Mesendoderm (in vitro differentiated cells): ENCODE measurements at regions not wholly inside any gene's neighbourhood (a gene's known extent, or its start where the extent isn't known, plus 50 kb on each side); places are given as distances from the start of the nearest gene placed in this dataset.

Experiments
- DNase-seq: peaks from one replicate; pipeline ENCODE4 v3.0.0; 2013
- H2AK5ac ChIP-seq: 2 replicates; pipeline ENCODE4 v1.6.1; 2013; ENCODE audit warnings: low read length, inconsistent platforms
- H2BK120ac ChIP-seq: 2 replicates; pipeline ENCODE4 v1.6.1; 2013; ENCODE audit warnings: low read depth, mild to moderate bottlenecking, low read length, moderate library complexity, mixed read lengths
- H2BK15ac ChIP-seq: replicated peaks from 2 replicates; pipeline ENCODE4 v1.6.1; 2013; ENCODE audit warnings: low read depth, mild to moderate bottlenecking, moderate library complexity
- H2BK5ac ChIP-seq: 2 replicates; pipeline ENCODE4 v1.6.1; 2013; ENCODE audit warnings: low read length, inconsistent platforms
- H3K18ac ChIP-seq: 2 replicates; pipeline ENCODE4 v1.6.1; 2013; ENCODE audit warnings: mild to moderate bottlenecking, low read length, mixed read lengths
- H3K23ac ChIP-seq: one replicate; pipeline ENCODE4 v1.6.1; 2013; ENCODE audit warnings: low read length
- H3K27ac ChIP-seq: 2 replicates; pipeline ENCODE4 v1.5.1; 2013; ENCODE audit warnings: low read depth, mild to moderate bottlenecking, inconsistent platforms, low read length, moderate library complexity
- H3K27me3 ChIP-seq: 2 replicates; pipeline ENCODE4 v1.6.1; 2013; ENCODE audit warnings: low read length, control low read depth, mild to moderate bottlenecking, inconsistent platforms; ENCODE audit not compliant: insufficient read depth, poor library complexity
- H3K36me3 ChIP-seq: 2 replicates; pipeline ENCODE4 v1.6.1; 2013; ENCODE audit warnings: low read length, inconsistent platforms; ENCODE audit not compliant: control insufficient read depth, insufficient read depth
- H3K4ac ChIP-seq: one replicate; pipeline ENCODE4 v1.6.1; 2013; ENCODE audit warnings: low read depth, mild to moderate bottlenecking, low read length, moderate library complexity
- H3K4me1 ChIP-seq: 2 replicates; pipeline ENCODE4 v1.6.1; 2013; ENCODE audit warnings: low read depth, low read length, inconsistent platforms; ENCODE audit not compliant: control insufficient read depth
- H3K4me2 ChIP-seq: 2 replicates; pipeline ENCODE4 v1.6.1; 2013; ENCODE audit warnings: low read length
- H3K4me3 ChIP-seq: 2 replicates; pipeline ENCODE4 v1.5.1; 2013; ENCODE audit warnings: mild to moderate bottlenecking, low read length
- H3K56ac ChIP-seq: one replicate; pipeline ENCODE4 v1.6.1; 2013; ENCODE audit warnings: low read length
- H3K79me1 ChIP-seq: 2 replicates; pipeline ENCODE4 v1.6.1; 2013; ENCODE audit warnings: low read length, inconsistent platforms
- H3K79me2 ChIP-seq: 2 replicates; pipeline ENCODE4 v1.6.1; 2013; ENCODE audit warnings: mild to moderate bottlenecking, low read length; ENCODE audit not compliant: control insufficient read depth, insufficient read depth
- H3K9ac ChIP-seq: 2 replicates; pipeline ENCODE4 v1.6.1; 2013; ENCODE audit warnings: low read length, inconsistent platforms
- H4K5ac ChIP-seq: one replicate; pipeline ENCODE4 v1.6.1; 2013; ENCODE audit warnings: low read length
- H4K8ac ChIP-seq: one replicate; pipeline ENCODE4 v1.6.1; 2013; ENCODE audit warnings: low read depth, mild to moderate bottlenecking, control low read depth, low read length, moderate library complexity
- WGBS: extraction: QIAGEN DNeasy Blood & Tissue Kit; methylation state at CpG from one replicate; pipeline ENCODE4 v1.1.7; 2013; ENCODE audit warnings: low lambda C conversion rate, missing lambda C conversion rate; ENCODE audit not compliant: insufficient coverage; ENCODE audit errors: extremely low coverage; 5-methylcytosine and 5-hydroxymethylcytosine counted together

DNA sequence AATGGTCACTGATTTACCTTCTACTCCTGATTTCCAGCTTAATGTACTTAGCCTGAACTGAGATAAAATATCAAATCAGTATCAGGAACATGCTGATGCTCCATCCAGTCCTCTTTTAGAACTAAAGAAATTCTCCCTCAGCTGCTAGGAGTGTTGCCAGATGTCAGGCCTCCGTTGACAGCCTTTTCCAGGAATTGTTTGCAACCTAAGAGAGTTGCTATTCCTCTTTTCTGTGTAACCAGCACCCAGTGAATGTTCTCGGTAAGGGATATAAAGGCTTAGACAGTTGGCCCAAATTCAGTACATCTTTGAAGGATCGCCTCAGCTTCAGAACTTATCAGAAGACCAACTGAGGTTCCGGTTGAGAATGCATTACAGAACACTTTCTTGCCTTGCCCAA is 559.0 kb downstream of the PCDH17 start:
- Histone ChIP-seq H3K9ac (no peak overlapping the region), H4K8ac (no peak overlapping the region), H2AK5ac (no peak overlapping the region), H3K4me2 (no peak overlapping the region), H3K36me3 (no peaks in the 10 kb centered on the region), H4K5ac (no peak overlapping the region), H3K79me1 (no peaks in the 10 kb centered on the region), H3K56ac (no peak overlapping the region), H3K18ac (no peak overlapping the region), H3K4me3 (no peak overlapping the region), H2BK15ac (no peak overlapping the region), H2BK120ac (no peak overlapping the region), H3K79me2 (no peaks in the 10 kb centered on the region), H3K27ac (no peak overlapping the region), H2BK5ac (no peak overlapping the region), H3K4ac (no peak overlapping the region), H3K4me1 (no peaks in the 10 kb centered on the region), H3K23ac (no peak overlapping the region), H3K27me3 (no peaks in the 10 kb centered on the region)
- no CpG with 5 or more reads among the region's 4 CpGs for WGBS
- no peak for DNase-seq

DNA sequence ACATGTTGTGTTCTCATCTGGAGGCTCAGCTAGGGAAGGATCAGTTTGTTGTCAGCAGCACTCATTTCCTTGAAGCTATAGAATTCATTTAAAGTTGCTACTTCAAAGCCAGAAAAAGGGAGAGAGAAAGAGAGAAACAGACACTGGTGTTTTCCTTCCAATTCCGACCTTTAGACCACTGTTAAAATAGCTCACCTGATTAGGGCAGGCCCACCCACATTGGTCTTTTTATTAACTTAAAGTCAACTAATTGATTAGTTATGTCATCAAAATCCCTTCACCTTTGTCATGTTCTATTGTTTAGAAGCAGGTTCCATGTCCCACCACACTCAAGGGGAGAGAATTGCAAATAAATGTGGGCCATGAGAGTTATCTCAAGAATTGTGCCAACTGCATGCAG is 560.2 kb downstream of the PCDH17 start:
- Histone ChIP-seq H2AK5ac (no peak overlapping the region), H3K4me3 (no peak overlapping the region), H3K27ac (no peak overlapping the region), H4K5ac (no peak overlapping the region), H3K79me1 (no peaks in the 10 kb centered on the region), H3K23ac (no peak overlapping the region), H3K18ac (no peak overlapping the region), H3K4ac (no peak overlapping the region), H3K56ac (no peak overlapping the region), H3K36me3 (no peaks in the 10 kb centered on the region), H3K27me3 (no peaks in the 10 kb centered on the region), H4K8ac (no peak overlapping the region), H2BK120ac (no peak overlapping the region), H2BK5ac (no peak overlapping the region), H3K4me2 (no peak overlapping the region), H3K79me2 (no peaks in the 10 kb centered on the region), H2BK15ac (no peak overlapping the region), H3K9ac (no peak overlapping the region), H3K4me1 (no peaks in the 10 kb centered on the region)
- no CpG with 5 or more reads among the region's 1 CpG for WGBS
- DNase-seq, result no peak

DNA sequence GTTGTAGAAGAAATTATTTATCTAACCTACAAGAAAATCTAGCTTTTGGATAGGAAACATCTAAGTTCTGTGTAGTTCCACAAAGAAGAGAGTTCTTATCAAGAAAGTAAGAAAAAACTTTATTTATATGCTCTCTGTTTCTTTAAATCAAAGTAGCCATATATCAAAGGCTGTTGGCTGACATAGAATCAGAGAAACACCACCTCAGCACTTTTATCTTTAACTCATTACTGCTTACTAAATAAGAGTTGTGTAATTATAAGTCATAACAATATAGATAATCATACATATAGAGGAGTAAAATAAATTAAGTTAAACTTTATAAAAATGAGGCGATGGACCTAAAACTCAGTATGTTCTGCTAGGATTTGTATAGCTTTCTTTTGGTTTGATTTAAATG is 570.6 kb downstream of the PCDH17 start:
- Histone ChIP-seq H3K27me3 (no peaks in the 10 kb centered on the region), H4K8ac (no peak overlapping the region), H3K27ac (no peak overlapping the region), H3K79me2 (no peaks in the 10 kb centered on the region), H3K4me2 (no peak overlapping the region), H3K23ac (no peak overlapping the region), H4K5ac (no peak overlapping the region), H3K4ac (no peak overlapping the region), H2AK5ac (no peak overlapping the region), H3K18ac (no peak overlapping the region), H3K56ac (no peak overlapping the region), H3K4me1 (no peaks in the 10 kb centered on the region), H2BK120ac (no peak overlapping the region), H3K4me3 (no peak overlapping the region), H3K36me3 (no peaks in the 10 kb centered on the region), H3K9ac (no peak overlapping the region), H3K79me1 (no peaks in the 10 kb centered on the region), H2BK5ac (no peak overlapping the region), H2BK15ac (no peak overlapping the region)
- no CpG with 5 or more reads among the region's 1 CpG for WGBS
- no peak for DNase-seq

DNA sequence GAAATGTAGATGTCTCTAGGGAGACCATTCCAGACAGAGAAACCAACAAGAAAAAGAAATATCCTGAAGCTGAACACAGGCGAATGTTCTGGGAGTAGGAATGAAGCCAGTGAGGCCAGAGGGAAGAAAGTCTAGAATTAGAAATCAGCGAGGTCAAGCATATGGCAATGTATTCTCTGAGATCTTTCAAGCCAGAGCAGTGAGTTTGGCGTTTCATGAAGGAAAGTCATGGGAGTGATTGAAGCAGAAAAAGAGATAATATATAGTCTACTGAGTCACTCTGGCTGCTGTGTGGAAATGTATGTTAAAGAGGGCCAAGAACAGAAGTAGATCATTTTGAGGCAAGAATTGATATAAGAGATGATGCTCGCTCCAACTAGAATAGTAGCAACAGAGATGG is 576.0 kb downstream of the PCDH17 start:
- no peak overlapping the region for H3K9ac ChIP-seq
- H3K4ac ChIP-seq, result no peak overlapping the region
- H3K56ac ChIP-seq, result no peak overlapping the region
- H3K27ac ChIP-seq, result no peak overlapping the region
- H3K4me3 ChIP-seq, result no peak overlapping the region
- no peaks in the 10 kb centered on the region for H3K79me1 ChIP-seq
- H3K27me3 ChIP-seq, result no peaks in the 10 kb centered on the region
- WGBS, result no CpG with 5 or more reads among the region's 4 CpGs
- no peaks in the 10 kb centered on the region for H3K79me2 ChIP-seq
- H3K23ac ChIP-seq, result no peak overlapping the region
- H2BK120ac ChIP-seq, result no peak overlapping the region
- no peak overlapping the region for H4K8ac ChIP-seq
- H3K4me1 ChIP-seq, result no peaks in the 10 kb centered on the region
- no peak overlapping the region for H3K4me2 ChIP-seq
- no peak overlapping the region for H3K18ac ChIP-seq
- no peak overlapping the region for H2BK5ac ChIP-seq
- H3K36me3 ChIP-seq, result no peaks in the 10 kb centered on the region
- no peak overlapping the region for H4K5ac ChIP-seq
- no peak overlapping the region for H2AK5ac ChIP-seq
- no peak for DNase-seq
- H2BK15ac ChIP-seq, result no peak overlapping the region

DNA sequence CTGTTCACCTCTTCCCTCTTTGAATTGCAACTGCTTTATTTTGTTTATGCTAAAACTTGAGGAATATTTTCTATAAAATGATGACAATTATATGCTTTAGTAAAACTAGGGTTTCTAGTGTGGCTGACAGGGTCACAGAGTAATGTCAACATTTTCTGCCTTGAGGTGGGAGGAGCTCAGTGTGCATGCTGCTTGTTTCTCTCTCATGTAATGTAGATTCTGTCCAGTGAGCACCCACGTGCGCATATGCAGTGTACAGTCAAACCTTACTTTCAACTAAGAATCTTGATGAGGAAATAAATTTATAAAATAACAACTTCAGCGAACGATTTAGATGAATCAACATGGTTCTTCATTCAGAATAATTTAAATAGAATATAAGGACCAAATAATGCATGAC is 603.9 kb downstream of the PCDH17 start:
- no peaks in the 10 kb centered on the region for H3K79me1 ChIP-seq
- no peaks in the 10 kb centered on the region for H3K27me3 ChIP-seq
- no CpG with 5 or more reads among the region's 4 CpGs for WGBS
- H3K4me3 ChIP-seq, result no peak overlapping the region
- no peak overlapping the region for H3K9ac ChIP-seq
- H3K56ac ChIP-seq, result no peak overlapping the region
- no peak overlapping the region for H4K8ac ChIP-seq
- H3K4me1 ChIP-seq, result no peaks in the 10 kb centered on the region
- no peak overlapping the region for H2BK15ac ChIP-seq
- H3K4me2 ChIP-seq, result no peak overlapping the region
- no peak overlapping the region for H3K27ac ChIP-seq
- H3K23ac ChIP-seq, result no peak overlapping the region
- H4K5ac ChIP-seq, result no peak overlapping the region
- no peak overlapping the region for H3K18ac ChIP-seq
- no peaks in the 10 kb centered on the region for H3K36me3 ChIP-seq
- H2BK5ac ChIP-seq, result no peak overlapping the region
- DNase-seq, result no peak
- no peak overlapping the region for H2AK5ac ChIP-seq
- H2BK120ac ChIP-seq, result no peak overlapping the region
- H3K79me2 ChIP-seq, result no peaks in the 10 kb centered on the region
- no peak overlapping the region for H3K4ac ChIP-seq

DNA sequence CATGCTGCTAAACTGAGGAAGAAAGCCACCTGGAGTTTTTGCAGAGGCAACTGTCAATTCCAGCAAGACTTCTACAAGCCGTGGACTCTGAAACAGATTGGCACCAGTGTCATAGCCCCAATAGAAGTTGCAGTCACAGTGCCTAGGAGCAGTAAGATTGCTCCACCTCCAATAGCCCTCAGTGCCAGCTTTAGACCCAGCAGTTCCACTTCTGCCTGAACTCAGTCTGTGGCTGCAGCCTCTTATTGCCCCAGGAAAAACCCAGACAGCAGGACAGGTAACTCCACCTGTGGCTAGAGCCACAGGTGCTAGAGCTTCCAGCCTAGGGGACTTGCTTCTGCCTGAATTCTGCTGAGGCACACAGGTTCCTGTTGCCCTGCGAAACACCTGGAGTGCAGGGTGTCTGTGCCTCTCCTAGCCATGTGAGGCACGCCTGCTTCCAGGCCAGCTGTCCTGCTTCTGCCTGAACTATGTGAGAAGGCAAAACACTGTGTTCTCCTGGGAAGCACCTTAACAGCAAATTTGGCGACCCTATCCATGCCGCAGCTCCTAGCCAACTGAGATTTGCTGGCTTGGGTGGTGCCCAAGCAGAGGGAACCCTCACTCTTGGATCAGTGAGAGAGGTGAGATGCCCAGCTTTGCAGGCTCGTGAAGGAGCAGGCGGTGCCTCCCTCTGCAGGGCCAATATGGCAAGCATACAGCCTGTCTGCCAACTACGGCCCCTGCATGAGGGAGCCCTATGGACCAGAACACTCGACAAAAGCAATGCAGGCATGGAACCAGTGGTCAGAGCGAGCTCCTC is 607.6 kb downstream of the PCDH17 start:
- Histone ChIP-seq H3K56ac (no peak overlapping the region), H2BK5ac (no peak overlapping the region), H3K79me2 (no peaks in the 10 kb centered on the region), H2BK15ac (no peak overlapping the region), H3K79me1 (no peaks in the 10 kb centered on the region), H2AK5ac (no peak overlapping the region), H3K4me2 (no peak overlapping the region), H3K27ac (no peak overlapping the region), H3K18ac (no peak overlapping the region), H3K4ac (no peak overlapping the region), H3K23ac (no peak overlapping the region), H4K8ac (no peak overlapping the region), H3K4me1 (no peaks in the 10 kb centered on the region), H2BK120ac (no peak overlapping the region), H3K9ac (no peak overlapping the region), H4K5ac (no peak overlapping the region), H3K27me3 (no peaks in the 10 kb centered on the region), H3K4me3 (no peak overlapping the region), H3K36me3 (no peaks in the 10 kb centered on the region)
- DNase-seq, result no peak
- WGBS, result no CpG with 5 or more reads among the region's 10 CpGs
